ELR (cell line): ENCODE measurements at regions not wholly inside any gene's neighbourhood (a gene's known extent, or its start where the extent isn't known, plus 50 kb on each side); places are given as distances from the start of the nearest gene placed in this dataset.
A peak's percentile ranks its signal among the peaks of the same experiment; 100 is the strongest.

ENCODE experiments used
- DNase-seq: peaks from one replicate; pipeline ENCODE4 v3.0.0-alpha.2; 2015; ENCODE audit warnings: low read depth

- DNase-seq, result no peak
Observed at GRCh38 chr17:5819921-5820685, 235.8 kb upstream of the NLRP1 start.

- DNase-seq, result peak; percentile 48
Observed at GRCh38 chr17:5820721-5821456, 236.6 kb upstream of the NLRP1 start.

GRCh38 chr17:5821803-5822202 is 237.5 kb upstream of the NLRP1 start:
- no peak for DNase-seq

GRCh38 chr17:5822281-5823060 is 238.2 kb upstream of the NLRP1 start:
- no peak for DNase-seq

GRCh38 chr17:5823219-5823618 is 238.9 kb upstream of the NLRP1 start:
- no peak for DNase-seq

- peak; percentile 83 for DNase-seq
Observed at GRCh38 chr17:5825717-5826330, 241.5 kb upstream of the NLRP1 start.

GRCh38 chr17:5826384-5826783 is 242.1 kb upstream of the NLRP1 start:
- DNase-seq, result peak; percentile 81

- DNase-seq, result no peak
Observed at GRCh38 chr17:5830921-5831320, 239.3 kb upstream of the WSCD1 start.

GRCh38 chr17:5832886-5833285 is 237.3 kb upstream of the WSCD1 start:
- peak; percentile 89 for DNase-seq

- peak; percentile 93 for DNase-seq
Observed at GRCh38 chr17:5837055-5837491, 233.1 kb upstream of the WSCD1 start.

- no peak for DNase-seq
Observed at GRCh38 chr17:5838661-5839300, 231.4 kb upstream of the WSCD1 start.

GRCh38 chr17:5840811-5841446 is 229.2 kb upstream of the WSCD1 start:
- DNase-seq, result no peak

GRCh38 chr17:5841862-5842261 is 228.3 kb upstream of the WSCD1 start:
- no peak for DNase-seq

- no peak for DNase-seq
Observed at GRCh38 chr17:5843366-5844026, 226.7 kb upstream of the WSCD1 start.

GRCh38 chr17:5846001-5846400 is 224.2 kb upstream of the WSCD1 start:
- DNase-seq, result no peak

GRCh38 chr17:5854871-5855554 is 215.2 kb upstream of the WSCD1 start:
- DNase-seq, result no peak

GRCh38 chr17:5861246-5861645 is 208.9 kb upstream of the WSCD1 start:
- no peak for DNase-seq

GRCh38 chr17:5861854-5862253 is 208.3 kb upstream of the WSCD1 start:
- no peak for DNase-seq

- no peak for DNase-seq
Observed at GRCh38 chr17:5862395-5862794, 207.8 kb upstream of the WSCD1 start.
